Lung (tissue), 11 donors: ENCODE measurements at regions not wholly inside any gene's neighbourhood (a gene's known extent, or its start where the extent isn't known, plus 50 kb on each side); places are given as distances from the start of the nearest gene placed in this dataset.

Source experiments
- ATAC-seq: fragments of 200-7000 bp; cut with Tn5 transposase; one replicate; pipeline ENCODE4 v1.9.1; 2020; ENCODE audit warnings: moderate number of reproducible peaks; ENCODE audit not compliant: insufficient read depth, low FRiP score
- DNase-seq, 3 donors: peaks; one replicate each; pipeline ENCODE4 v3.0.0-alpha.2; 2013 to 2017
- H3K27ac ChIP-seq, 2 donors: one replicate each; pipeline ENCODE4 v1.5.1; 2013; ENCODE audit warnings: mild to moderate bottlenecking in 2 of 2, moderate library complexity in 2 of 2, control low read depth in 1 of 2, inconsistent platforms in 1 of 2, low read depth in 1 of 2, low read length in 1 of 2
- H3K27me3 ChIP-seq, 3 donors: one replicate each; pipeline ENCODE4 v1.5.1; 2013; ENCODE audit warnings: low read length in 2 of 3; ENCODE audit not compliant: control insufficient read depth in 3 of 3, insufficient read depth in 3 of 3
- H3K36me3 ChIP-seq, 4 donors: one replicate each; pipeline ENCODE4 v1.5.1; 2013; ENCODE audit warnings: low read length in 4 of 4, mild to moderate bottlenecking in 1 of 4, moderate library complexity in 1 of 4; ENCODE audit not compliant: control insufficient read depth in 4 of 4, insufficient read depth in 4 of 4
- H3K4me1 ChIP-seq, 5 donors: one replicate each; pipeline ENCODE4 v1.5.1; 2013; ENCODE audit warnings: low read length in 5 of 5, mild to moderate bottlenecking in 2 of 5, moderate library complexity in 1 of 5; ENCODE audit not compliant: control insufficient read depth in 5 of 5, insufficient read depth in 5 of 5
- H3K4me3 ChIP-seq: one replicate; pipeline ENCODE4 v1.5.1; 2013; ENCODE audit warnings: mild to moderate bottlenecking, control low read depth, moderate library complexity
- H3K9ac ChIP-seq, 2 donors: one replicate each; pipeline ENCODE4 v1.5.1; 2013; ENCODE audit warnings: low read length in 2 of 2, control low read depth in 1 of 2; ENCODE audit not compliant: insufficient read depth in 1 of 2
- H3K9me3 ChIP-seq, 4 donors: one replicate each; pipeline ENCODE4 v1.5.1; 2013; ENCODE audit warnings: low read length in 3 of 4, mild to moderate bottlenecking in 1 of 4, moderate library complexity in 1 of 4; ENCODE audit not compliant: control insufficient read depth in 4 of 4, insufficient read depth in 3 of 4
- WGBS, 2 donors: extraction: QIAGEN DNeasy Blood & Tissue Kit; methylation state at CpG; one replicate each; pipeline ENCODE4 v1.1.7; 2013; 5-methylcytosine and 5-hydroxymethylcytosine counted together
- TF ChIP-seq, protein P1 (sequence below): IDR thresholded peaks from 2 replicates; pipeline ENCODE4 v1.5.1; 2012; ENCODE audit warnings: mild to moderate bottlenecking; ENCODE audit errors: control extremely low read depth, extremely low read depth
- donor health status: control.
- donor health status: control.
- donor health status: Bipolar disorder and iron deficiency.
- donor health status: healthy.
- donor health status: DM: yes; HTN: yes; CAD: no.

DNA sequence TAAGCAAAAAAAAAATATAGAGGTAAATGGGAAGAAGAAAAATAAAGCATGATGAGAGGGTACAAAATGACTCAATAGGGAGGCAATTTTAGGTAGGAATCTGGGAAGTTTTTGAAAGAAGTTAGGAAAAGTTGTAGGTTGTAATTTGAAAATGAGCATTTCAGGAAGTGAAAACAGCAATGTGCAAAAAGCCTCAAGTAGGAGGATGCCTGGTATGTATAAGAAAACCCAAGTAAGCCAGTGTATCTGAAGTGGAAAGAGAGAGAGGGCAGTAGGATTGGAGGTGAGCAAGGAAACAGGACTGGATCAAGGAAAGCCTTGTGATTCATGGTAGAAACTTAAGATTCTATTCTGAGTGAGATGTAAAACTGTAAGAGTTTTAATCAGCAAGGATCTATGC, 121.6 kb upstream of the SPRY2 start:
- TF ChIP-seq, protein P1, sequence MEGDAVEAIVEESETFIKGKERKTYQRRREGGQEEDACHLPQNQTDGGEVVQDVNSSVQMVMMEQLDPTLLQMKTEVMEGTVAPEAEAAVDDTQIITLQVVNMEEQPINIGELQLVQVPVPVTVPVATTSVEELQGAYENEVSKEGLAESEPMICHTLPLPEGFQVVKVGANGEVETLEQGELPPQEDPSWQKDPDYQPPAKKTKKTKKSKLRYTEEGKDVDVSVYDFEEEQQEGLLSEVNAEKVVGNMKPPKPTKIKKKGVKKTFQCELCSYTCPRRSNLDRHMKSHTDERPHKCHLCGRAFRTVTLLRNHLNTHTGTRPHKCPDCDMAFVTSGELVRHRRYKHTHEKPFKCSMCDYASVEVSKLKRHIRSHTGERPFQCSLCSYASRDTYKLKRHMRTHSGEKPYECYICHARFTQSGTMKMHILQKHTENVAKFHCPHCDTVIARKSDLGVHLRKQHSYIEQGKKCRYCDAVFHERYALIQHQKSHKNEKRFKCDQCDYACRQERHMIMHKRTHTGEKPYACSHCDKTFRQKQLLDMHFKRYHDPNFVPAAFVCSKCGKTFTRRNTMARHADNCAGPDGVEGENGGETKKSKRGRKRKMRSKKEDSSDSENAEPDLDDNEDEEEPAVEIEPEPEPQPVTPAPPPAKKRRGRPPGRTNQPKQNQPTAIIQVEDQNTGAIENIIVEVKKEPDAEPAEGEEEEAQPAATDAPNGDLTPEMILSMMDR = no peak
- ATAC-seq (no peak), DNase-seq (no peak)
- Histone ChIP-seq H3K4me1 (peaks cover 0 to 10% (median 0%) of the 10 kb centered on the region in 5 donors), H3K9ac (no peak overlapping the region), H3K36me3 (no peaks in the 10 kb centered on the region), H3K27me3 (no peaks in the 10 kb centered on the region), H3K9me3 (no peaks in the 10 kb centered on the region), H3K27ac (no peak overlapping the region), H3K4me3 (no peak overlapping the region)

DNA sequence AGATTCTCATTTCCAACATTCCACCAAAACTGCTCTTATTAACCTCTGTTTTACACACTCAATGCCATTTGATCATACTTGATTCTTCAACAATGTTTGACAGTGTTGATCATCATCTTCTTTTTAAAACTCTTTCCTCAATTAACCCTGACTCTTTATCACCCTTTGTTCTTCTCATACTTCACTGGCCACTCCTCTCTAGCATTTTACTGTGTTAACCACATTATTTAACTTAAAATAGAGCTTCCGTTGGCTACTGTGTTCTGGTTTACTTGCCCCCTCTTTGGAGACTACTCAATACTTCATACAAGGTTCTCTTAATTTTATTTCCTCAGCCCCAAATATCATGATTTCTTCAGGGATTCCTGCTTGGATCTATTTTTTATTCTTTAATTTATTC, 121.1 kb upstream of the SPRY2 start:
- ATAC-seq (no peak), DNase-seq (no peak)
- no peak overlapping the region for H3K27ac ChIP-seq
- H3K4me3 ChIP-seq = no peak overlapping the region
- TF ChIP-seq, protein P1 = no peak
- H3K27me3 ChIP-seq = no peaks in the 10 kb centered on the region
- no peaks in the 10 kb centered on the region for H3K36me3 ChIP-seq
- peaks cover 0 to 10% (median 0%) of the 10 kb centered on the region in 5 donors for H3K4me1 ChIP-seq
- H3K9ac ChIP-seq = no peak overlapping the region
- no peaks in the 10 kb centered on the region for H3K9me3 ChIP-seq
- WGBS, 2 donors = 81 to 83% methylated on average over 1 of the region's 1 CpG

DNA sequence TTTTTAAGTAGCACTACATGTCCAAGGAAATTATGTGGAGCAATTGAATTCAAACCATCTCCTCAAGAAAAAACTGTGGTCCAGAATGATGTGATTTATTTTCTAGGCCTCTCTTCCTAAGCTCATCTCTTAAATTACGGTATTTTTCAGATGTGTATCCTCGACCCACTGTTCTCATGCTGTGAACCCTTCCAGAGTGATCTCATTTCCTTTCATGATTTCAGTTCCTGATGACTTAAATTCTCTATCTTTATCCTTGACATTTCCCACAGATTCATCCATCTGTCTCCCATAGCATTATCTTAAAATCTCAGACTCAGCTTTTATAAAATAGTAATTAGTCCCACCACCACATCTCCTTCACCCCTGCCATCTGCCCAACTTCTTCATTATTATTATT, 117.6 kb upstream of the SPRY2 start:
- Histone ChIP-seq H3K4me1 (peaks cover 0 to 5% (median 0%) of the 10 kb centered on the region in 5 donors), H3K9me3 (no peaks in the 10 kb centered on the region), H3K9ac (no peak overlapping the region), H3K27me3 (no peaks in the 10 kb centered on the region), H3K27ac (peak overlapping the region in 1 of 2 donors; percentile 53), H3K36me3 (no peaks in the 10 kb centered on the region), H3K4me3 (no peak overlapping the region)
- TF ChIP-seq, protein P1 = no peak
- no peak for ATAC-seq
- WGBS, 2 donors = 59% methylated on average over 2 of the region's 2 CpGs
- DNase-seq = no peak

DNA sequence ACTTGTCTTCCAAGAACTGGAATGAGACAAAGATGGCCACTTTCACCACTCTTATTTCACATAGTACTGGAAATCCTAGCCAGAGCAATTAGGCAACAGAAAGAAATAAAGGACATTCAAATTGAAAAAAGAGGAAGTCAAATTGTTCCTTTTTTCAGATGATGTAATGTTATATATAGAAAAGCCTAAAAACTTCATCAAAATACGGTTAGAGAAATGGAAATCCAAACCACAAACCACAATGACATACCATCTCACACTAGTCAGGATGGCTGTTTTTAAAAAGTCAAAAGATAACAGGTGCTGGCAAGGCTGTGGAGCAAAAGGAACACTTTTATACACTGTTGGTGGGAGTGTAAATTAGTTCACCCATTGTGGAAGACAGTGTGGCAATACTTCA, 113.3 kb upstream of the SPRY2 start:
- H3K9me3 ChIP-seq = no peaks in the 10 kb centered on the region
- no peaks in the 10 kb centered on the region for H3K36me3 ChIP-seq
- H3K4me1 ChIP-seq = peaks cover 0 to 9% (median 0%) of the 10 kb centered on the region in 5 donors
- H3K4me3 ChIP-seq = no peak overlapping the region
- H3K27me3 ChIP-seq = no peaks in the 10 kb centered on the region
- 25 to 61% methylated on average over 1 of the region's 1 CpG for WGBS, 2 donors
- peak; percentile 19 for ATAC-seq
- no peak for DNase-seq
- H3K27ac ChIP-seq = no peak overlapping the region
- TF ChIP-seq, protein P1 = no peak
- no peak overlapping the region for H3K9ac ChIP-seq
